Breast epithelium (tissue), 3 donors: ENCODE measurements at regions not wholly inside any gene's neighbourhood (a gene's known extent, or its start where the extent isn't known, plus 50 kb on each side); places are given as distances from the start of the nearest gene placed in this dataset.

Experiments
- POLR2A ChIP-seq: fragments of 450-650 bp; IDR thresholded peaks from one replicate; pipeline ENCODE4 v1.6.1; 2016; ENCODE audit warnings: antibody characterized with exemption, mild to moderate bottlenecking, moderate library complexity
- POLR2AphosphoS5 ChIP-seq, 3 donors: sonication (generic); formaldehyde crosslinking; IDR thresholded peaks; one replicate each; pipeline ENCODE4 v1.6.1; 2017; ENCODE audit warnings: antibody characterized with exemption in 3 of 3
- TF ChIP-seq, protein P1 (sequence below), 3 donors: fragments of 450-650 bp; IDR thresholded peaks; one replicate each; pipeline ENCODE4 v1.5.1; 2016 to 2017; ENCODE audit warnings: antibody characterized with exemption in 3 of 3, mild to moderate bottlenecking in 3 of 3, moderate library complexity in 3 of 3

DNA sequence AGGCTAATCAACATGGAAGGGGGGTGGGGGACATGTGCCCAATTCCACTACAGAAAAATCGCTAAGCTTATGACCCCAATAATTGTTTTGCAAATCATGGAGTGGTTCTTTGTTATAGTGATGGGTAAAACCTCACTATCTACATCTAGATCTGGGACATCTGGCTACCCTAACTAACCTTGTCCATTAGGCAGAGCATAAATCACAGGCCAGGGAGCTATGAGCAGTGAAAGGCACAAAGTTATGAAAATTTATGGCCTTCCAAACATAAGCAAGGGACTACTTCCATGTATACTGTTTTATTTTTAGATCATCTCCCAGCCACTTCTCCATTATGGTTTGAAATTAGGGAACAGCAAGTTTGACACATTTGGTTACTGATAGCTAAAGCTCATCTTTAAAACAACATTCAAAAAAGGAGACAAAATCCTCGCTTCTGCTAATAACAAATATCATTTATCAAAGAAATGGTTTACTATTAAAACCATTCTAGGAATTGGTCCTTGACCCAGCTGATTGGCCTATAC, 78.3 kb downstream of the RSL24D1 start:
- TF ChIP-seq, protein P1, sequence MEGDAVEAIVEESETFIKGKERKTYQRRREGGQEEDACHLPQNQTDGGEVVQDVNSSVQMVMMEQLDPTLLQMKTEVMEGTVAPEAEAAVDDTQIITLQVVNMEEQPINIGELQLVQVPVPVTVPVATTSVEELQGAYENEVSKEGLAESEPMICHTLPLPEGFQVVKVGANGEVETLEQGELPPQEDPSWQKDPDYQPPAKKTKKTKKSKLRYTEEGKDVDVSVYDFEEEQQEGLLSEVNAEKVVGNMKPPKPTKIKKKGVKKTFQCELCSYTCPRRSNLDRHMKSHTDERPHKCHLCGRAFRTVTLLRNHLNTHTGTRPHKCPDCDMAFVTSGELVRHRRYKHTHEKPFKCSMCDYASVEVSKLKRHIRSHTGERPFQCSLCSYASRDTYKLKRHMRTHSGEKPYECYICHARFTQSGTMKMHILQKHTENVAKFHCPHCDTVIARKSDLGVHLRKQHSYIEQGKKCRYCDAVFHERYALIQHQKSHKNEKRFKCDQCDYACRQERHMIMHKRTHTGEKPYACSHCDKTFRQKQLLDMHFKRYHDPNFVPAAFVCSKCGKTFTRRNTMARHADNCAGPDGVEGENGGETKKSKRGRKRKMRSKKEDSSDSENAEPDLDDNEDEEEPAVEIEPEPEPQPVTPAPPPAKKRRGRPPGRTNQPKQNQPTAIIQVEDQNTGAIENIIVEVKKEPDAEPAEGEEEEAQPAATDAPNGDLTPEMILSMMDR (IDR thresholded peaks at IDR 0.05): no peak
- TF ChIP-seq POLR2A (no peak), POLR2AphosphoS5 (IDR thresholded peaks at IDR 0.05) (no peak)
